CD14-positive monocyte (primary cell): ENCODE measurements at regions not wholly inside any gene's neighbourhood (a gene's known extent, or its start where the extent isn't known, plus 50 kb on each side); places are given as distances from the start of the nearest gene placed in this dataset.

Experiments used
- DNase-seq, 3 donors: peaks; one replicate each; pipeline ENCODE4 v3.0.0-alpha.2; 2011 to 2022
- H2AFZ ChIP-seq: 2 replicates; pipeline ENCODE4 v1.6.0; 2012; ENCODE audit warnings: mild to moderate bottlenecking, low read depth, low read length, inconsistent platforms; ENCODE audit not compliant: insufficient read depth, poor library complexity, severe bottlenecking
- H3K27ac ChIP-seq, 2 donors: 1 replicate in 1 of 2; 2 replicates in 1 of 2; pipeline ENCODE4 v1.5.1; 2012 to 2013; ENCODE audit warnings: low read length in 2 of 2, control low read depth in 1 of 2, inconsistent platforms in 1 of 2, low read depth in 1 of 2, mild to moderate bottlenecking in 1 of 2
- H3K27me3 ChIP-seq, 2 donors: one replicate each; pipeline versions ENCODE4 v1.6.0 to v1.6.1; 2011 to 2013; ENCODE audit warnings: low read length in 2 of 2; ENCODE audit not compliant: control insufficient read depth in 2 of 2, insufficient read depth in 2 of 2
- H3K36me3 ChIP-seq, 2 donors: replicated peaks in 1 of 2; 1 replicate in 1 of 2; 2 replicates in 1 of 2; pipeline versions ENCODE4 v1.5.1 to v1.6.1; 2012 to 2013; ENCODE audit warnings: low read length in 2 of 2, control low read depth in 1 of 2, inconsistent platforms in 1 of 2, mild to moderate bottlenecking in 1 of 2; ENCODE audit not compliant: insufficient read depth in 2 of 2, control insufficient read depth in 1 of 2
- H3K4me1 ChIP-seq, 2 donors: 1 replicate in 1 of 2; 2 replicates in 1 of 2; pipeline versions ENCODE4 v1.5.1 to v1.6.1; 2012 to 2013; ENCODE audit warnings: low read length in 2 of 2, control low read depth in 1 of 2, inconsistent platforms in 1 of 2, mild to moderate bottlenecking in 1 of 2, moderate library complexity in 1 of 2; ENCODE audit not compliant: insufficient read depth in 2 of 2, control insufficient read depth in 1 of 2
- H3K4me2 ChIP-seq: replicated peaks from 2 replicates; pipeline ENCODE3; 2012; ENCODE audit warnings: low read length, moderate library complexity, mild to moderate bottlenecking; ENCODE audit not compliant: poor library complexity, severe bottlenecking; ENCODE audit errors: extremely low read depth
- H3K4me3 ChIP-seq, 3 experiments: fragments of 200-600 bp in 1 of 3; sonication (generic) in 1 of 3; replicated peaks in 1 of 3; 1 replicate in 2 of 3; 2 replicates in 1 of 3; pipeline ENCODE4 v1.5.1; 2011 to 2013; ENCODE audit warnings: low read length in 3 of 3, mild to moderate bottlenecking in 3 of 3, control low read depth in 2 of 3, low read depth in 2 of 3, inconsistent platforms in 1 of 3, moderate library complexity in 1 of 3
- H3K79me2 ChIP-seq: 2 replicates; pipeline ENCODE4 v1.6.0; 2012; ENCODE audit warnings: mild to moderate bottlenecking, control low read depth, inconsistent platforms, low read length, moderate library complexity; ENCODE audit not compliant: insufficient read depth
- H3K9ac ChIP-seq: 2 replicates; pipeline ENCODE4 v1.6.0; 2017; ENCODE audit warnings: low read length, mild to moderate bottlenecking; ENCODE audit not compliant: insufficient read depth, poor library complexity, severe bottlenecking
- H3K9me3 ChIP-seq, 2 donors: replicated peaks in 1 of 2; 1 replicate in 1 of 2; 2 replicates in 1 of 2; pipeline versions ENCODE4 v1.5.1 to v1.6.1; 2012 to 2013; ENCODE audit warnings: low read length in 2 of 2, control low read depth in 1 of 2; ENCODE audit not compliant: control insufficient read depth in 1 of 2, insufficient read depth in 1 of 2
- H4K20me1 ChIP-seq: 2 replicates; pipeline ENCODE4 v1.6.0; 2012; ENCODE audit warnings: mild to moderate bottlenecking, low read length, control low read depth, moderate library complexity; ENCODE audit not compliant: insufficient read depth
- H3K27ac Mint-ChIP-seq, 7 donors: one replicate each; pipeline ENCODE4 v1.8.0; 2020; ENCODE audit warnings: mild to moderate bottlenecking in 7 of 7, mixed read lengths in 7 of 7, moderate library complexity in 6 of 7, inconsistent platforms in 2 of 7
- H3K27me3 Mint-ChIP-seq, 3 donors: one replicate each; pipeline ENCODE4 v1.8.0; 2021 to 2022; ENCODE audit warnings: low read depth in 3 of 3, mild to moderate bottlenecking in 3 of 3, mixed read lengths in 3 of 3, moderate library complexity in 3 of 3, inconsistent platforms in 1 of 3
- H3K36me3 Mint-ChIP-seq, 2 donors: one replicate each; pipeline ENCODE4 v1.8.0; 2020; ENCODE audit warnings: mixed read lengths in 2 of 2, inconsistent platforms in 1 of 2, mild to moderate bottlenecking in 1 of 2
- H3K4me1 Mint-ChIP-seq: one replicate; pipeline ENCODE4 v1.8.0; 2020; ENCODE audit warnings: mild to moderate bottlenecking, mixed read lengths
- H3K4me3 Mint-ChIP-seq, 2 donors: one replicate each; pipeline ENCODE4 v1.8.0; 2020; ENCODE audit warnings: mild to moderate bottlenecking in 2 of 2, mixed read lengths in 2 of 2, moderate library complexity in 1 of 2
- H3K9me3 Mint-ChIP-seq, 7 donors: one replicate each; pipeline ENCODE4 v1.8.0; 2020 to 2022; ENCODE audit warnings: mixed read lengths in 7 of 7, mild to moderate bottlenecking in 6 of 7, moderate library complexity in 6 of 7, inconsistent platforms in 2 of 7
- CTCF ChIP-seq: fragments of 200-600 bp; IDR thresholded peaks from one replicate; pipeline ENCODE4 v1.8.0; 2022; ENCODE audit warnings: antibody characterized with exemption, mild to moderate bottlenecking
- WGBS: methylation state at CpG from one replicate; pipeline ENCODE4 v1.1.5; 2013; ENCODE audit warnings: missing lambda C conversion rate; ENCODE audit not compliant: insufficient coverage; 5-methylcytosine and 5-hydroxymethylcytosine counted together
- intact Hi-C, 2 donors: fragments of 100-400 bp; cut with micrococcal nuclease; formaldehyde crosslinking; loops; one replicate each; pipeline versions ENCODE4 v1.15.0 to v1.15.1; 2023

GRCh38 chr10:14468023-14468441, 137.3 kb upstream of the FRMD4A start:
- H3K4me1 Mint-ChIP-seq, result no peaks in the 10 kb centered on the region
- H3K4me1 ChIP-seq, result no peaks in the 10 kb centered on the region
- H3K27ac ChIP-seq, result no peak overlapping the region
- peaks cover 10 to 25% (median 19%) of the 10 kb centered on the region in 3 donors for H3K27me3 Mint-ChIP-seq
- intact Hi-C loops, result no loop called here
- H3K27me3 ChIP-seq, result peaks cover 0 to 2% of the 10 kb centered on the region in 2 donors
- H3K36me3 ChIP-seq, result no peaks in the 10 kb centered on the region
- 79% methylated on average over 7 of the region's 12 CpGs for WGBS
- peak overlapping the region in 1 of 2 donors; percentile 1 for H3K4me3 Mint-ChIP-seq
- no peak overlapping the region for H3K27ac Mint-ChIP-seq
- peaks cover 0 to 14% (median 8%) of the 10 kb centered on the region in 7 donors for H3K9me3 Mint-ChIP-seq
- H3K4me3 ChIP-seq, result no peak overlapping the region
- H4K20me1 ChIP-seq, result no peaks in the 10 kb centered on the region
- DNase-seq, result no peak
- no peak overlapping the region for H3K9ac ChIP-seq
- no peak for TF ChIP-seq CTCF
- peaks cover 0 to 4% of the 10 kb centered on the region in 2 donors for H3K9me3 ChIP-seq
- no peak overlapping the region for H3K4me2 ChIP-seq
- H2AFZ ChIP-seq, result no peak overlapping the region
- H3K36me3 Mint-ChIP-seq, result no peaks in the 10 kb centered on the region
- no peaks in the 10 kb centered on the region for H3K79me2 ChIP-seq

- Histone ChIP-seq H3K4me1 (no peaks in the 10 kb centered on the region), H3K4me3 (no peak overlapping the region), H3K4me2 (no peak overlapping the region), H2AFZ (no peak overlapping the region), H3K27me3 (peaks cover 0 to 2% of the 10 kb centered on the region in 2 donors), H3K79me2 (no peaks in the 10 kb centered on the region), H3K9ac (no peak overlapping the region), H3K9me3 (peaks cover 0 to 8% of the 10 kb centered on the region in 2 donors), H3K36me3 (no peaks in the 10 kb centered on the region), H4K20me1 (no peaks in the 10 kb centered on the region), H3K27ac (no peak overlapping the region)
- Mint-ChIP-seq H3K4me3 (no peak overlapping the region), H3K4me1 (no peaks in the 10 kb centered on the region), H3K9me3 (peaks cover 4 to 17% (median 9%) of the 10 kb centered on the region in 7 donors), H3K27me3 (peaks cover 7 to 22% (median 16%) of the 10 kb centered on the region in 3 donors), H3K36me3 (no peaks in the 10 kb centered on the region), H3K27ac (no peak overlapping the region)
- no peak for TF ChIP-seq CTCF
- intact Hi-C loops, result no loop called here
- 83% methylated on average over 1 of the region's 3 CpGs for WGBS
- DNase-seq, result no peak
Observed at GRCh38 chr10:14466257-14466656, 135.5 kb upstream of the FRMD4A start.
